NCI-H187 treated with DMSO at 0.1 percent for 48 hours (cell line): ENCODE measurements at regions not wholly inside any gene's neighbourhood (a gene's known extent, or its start where the extent isn't known, plus 50 kb on each side); places are given as distances from the start of the nearest gene placed in this dataset.
A peak's percentile ranks its signal among the peaks of the same experiment; 100 is the strongest.

Source experiments
- DNase-seq: peaks from one replicate; lab custom pipeline; 2025; lab: John Stamatoyannopoulos, UW

DNA sequence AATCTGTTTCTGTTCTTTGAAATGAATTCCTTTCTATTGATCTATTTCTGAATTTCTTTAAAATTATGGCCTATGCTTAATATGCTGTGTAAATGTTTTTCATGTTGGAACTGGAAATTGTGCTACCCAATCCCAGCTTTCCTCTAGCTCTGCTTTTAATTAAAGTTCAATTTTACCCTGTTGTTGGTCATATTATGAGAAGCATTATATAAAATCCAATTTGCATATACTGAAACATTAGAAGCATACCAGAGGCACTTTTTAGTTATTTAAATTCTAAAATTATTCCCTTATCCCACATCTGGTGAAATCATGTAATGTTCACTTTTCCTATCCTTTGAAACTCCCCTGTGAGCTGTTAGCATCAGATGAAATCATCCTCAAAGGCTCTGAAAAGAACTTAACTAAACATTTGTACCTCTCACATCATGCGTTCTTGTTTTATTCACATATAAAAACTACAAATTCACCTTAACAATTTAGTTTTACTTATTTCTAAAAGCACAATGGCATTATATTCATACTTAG is 160.6 kb upstream of the COL21A1 start:
- no peak for DNase-seq

DNA sequence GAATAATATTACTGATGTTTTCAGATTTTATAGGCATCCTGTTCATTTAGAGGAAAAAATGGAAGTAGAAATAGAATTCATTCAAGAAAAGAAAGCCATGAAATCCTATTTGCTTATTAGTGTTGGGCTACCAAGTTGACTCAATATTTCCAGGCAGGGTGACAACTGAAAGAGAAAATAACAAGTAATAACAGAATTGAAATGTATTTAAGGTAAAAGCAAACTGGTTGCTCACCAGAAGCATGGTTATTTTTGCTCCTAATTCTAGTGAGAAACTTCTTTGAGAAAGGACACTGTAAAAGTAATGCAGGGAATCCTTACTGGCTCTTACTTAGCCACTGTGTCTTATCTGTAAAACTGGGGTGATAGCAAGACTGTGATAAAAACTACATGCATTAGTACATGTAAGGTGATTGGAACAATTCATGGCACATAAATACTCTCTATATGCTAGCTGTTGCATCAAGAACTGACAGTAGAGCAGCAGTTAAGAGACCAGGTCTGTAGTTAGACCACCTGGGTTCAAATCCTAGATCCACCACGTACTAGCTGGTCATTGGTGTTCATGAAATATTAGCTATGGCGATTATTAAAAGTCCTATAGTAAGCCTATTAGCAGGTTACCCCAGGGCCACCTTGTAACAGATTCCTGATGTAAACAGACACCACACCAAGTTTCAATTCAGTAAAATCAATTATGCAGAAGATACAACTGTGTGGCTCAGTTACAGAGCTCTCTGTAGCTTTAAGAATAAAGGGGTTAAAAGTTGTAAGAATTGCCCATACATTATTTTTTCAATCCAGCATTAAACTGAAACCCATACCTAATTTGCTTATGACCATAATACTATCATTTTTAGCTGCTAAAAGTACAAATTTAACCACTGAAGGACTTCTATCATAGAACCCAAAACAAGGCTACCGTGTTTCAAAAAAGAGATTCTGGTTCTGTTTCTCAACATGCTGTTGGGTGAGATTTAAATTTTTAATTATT is 159.2 kb upstream of the COL21A1 start:
- DNase-seq = no peak

DNA sequence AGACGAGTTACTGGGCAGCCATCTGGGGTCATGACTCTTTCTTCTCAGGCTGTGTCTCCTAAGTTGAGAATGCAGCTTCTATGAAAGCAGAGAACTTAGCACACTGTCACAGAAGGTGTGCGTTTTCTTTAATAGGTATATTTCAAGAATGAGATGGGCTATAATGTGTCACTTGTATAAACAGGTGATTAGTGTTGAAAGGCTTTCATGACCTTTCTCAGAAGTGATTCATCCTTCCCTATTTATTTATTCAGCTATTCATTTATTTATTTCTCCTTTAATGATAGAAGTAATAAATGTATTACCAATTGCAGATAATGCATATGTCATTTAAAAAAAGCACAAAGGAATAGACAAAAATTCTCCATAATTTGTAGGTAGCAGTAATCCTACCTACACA is 157.2 kb upstream of the COL21A1 start:
- no peak for DNase-seq

DNA sequence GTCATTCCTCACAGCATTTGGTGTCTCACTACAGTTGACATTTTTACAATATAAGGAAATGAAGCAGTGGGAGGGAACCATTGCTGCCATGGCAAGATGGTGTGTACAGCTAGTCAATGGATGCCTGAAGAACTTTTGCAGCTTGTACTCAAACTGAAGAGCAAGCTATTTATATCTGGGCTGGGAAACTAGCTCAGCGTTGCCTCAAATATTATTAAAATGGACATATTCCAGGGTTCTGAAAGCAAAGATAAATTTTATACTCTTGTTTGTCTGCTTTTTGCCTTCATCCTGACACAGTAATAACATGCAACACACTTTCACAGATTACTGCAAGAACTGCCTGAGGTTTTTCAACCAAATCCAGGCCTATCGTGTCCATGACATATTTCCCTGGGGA is 156.4 kb upstream of the COL21A1 start:
- DNase-seq = no peak

DNA sequence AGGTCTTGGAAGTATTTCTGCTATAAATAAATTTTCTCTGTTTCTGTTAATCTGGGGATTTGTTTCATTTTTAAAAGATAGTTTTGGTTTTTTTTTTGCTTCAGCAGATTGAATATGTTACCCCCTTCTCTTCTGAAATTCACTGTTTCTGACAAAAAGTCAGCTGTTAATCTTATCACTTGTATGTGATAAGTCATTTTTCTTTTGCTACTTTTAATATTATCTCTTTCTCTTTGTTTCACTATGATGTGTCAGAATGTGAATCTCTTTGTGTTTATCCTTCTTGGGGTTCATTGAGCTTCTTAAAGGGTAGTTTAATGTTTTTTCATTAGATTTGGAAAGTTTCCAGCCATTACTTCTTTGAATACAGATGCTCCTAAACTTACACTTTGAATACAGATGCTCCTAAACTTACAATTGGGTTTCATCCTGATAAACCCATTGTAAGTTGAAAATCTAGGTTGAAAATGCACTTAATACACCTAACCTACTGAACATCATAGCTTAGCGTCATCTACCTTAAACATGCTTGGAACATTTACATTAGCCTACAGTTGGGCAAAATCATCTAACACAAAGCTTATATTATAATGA is 154.2 kb upstream of the COL21A1 start:
- DNase-seq = no peak

DNA sequence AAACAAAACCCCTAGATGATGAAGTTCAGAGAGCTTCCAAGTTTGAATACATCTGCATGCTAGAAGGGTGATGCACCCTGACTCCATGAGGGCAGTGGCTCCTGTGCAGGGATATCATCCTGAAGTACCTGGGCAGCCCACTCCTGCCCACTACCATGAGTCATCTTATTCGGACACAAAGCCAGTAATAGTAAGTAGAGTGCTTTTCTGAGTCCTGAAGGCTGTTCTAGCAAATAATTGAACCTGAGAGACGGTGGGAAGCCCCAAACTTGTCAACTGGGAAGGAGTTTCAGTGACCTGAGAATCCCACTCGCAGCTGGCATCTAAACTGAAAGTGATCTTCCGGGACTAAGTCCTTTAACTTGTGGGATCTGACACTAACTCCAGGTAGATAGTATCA is 152.9 kb upstream of the COL21A1 start:
- DNase-seq = no peak

DNA sequence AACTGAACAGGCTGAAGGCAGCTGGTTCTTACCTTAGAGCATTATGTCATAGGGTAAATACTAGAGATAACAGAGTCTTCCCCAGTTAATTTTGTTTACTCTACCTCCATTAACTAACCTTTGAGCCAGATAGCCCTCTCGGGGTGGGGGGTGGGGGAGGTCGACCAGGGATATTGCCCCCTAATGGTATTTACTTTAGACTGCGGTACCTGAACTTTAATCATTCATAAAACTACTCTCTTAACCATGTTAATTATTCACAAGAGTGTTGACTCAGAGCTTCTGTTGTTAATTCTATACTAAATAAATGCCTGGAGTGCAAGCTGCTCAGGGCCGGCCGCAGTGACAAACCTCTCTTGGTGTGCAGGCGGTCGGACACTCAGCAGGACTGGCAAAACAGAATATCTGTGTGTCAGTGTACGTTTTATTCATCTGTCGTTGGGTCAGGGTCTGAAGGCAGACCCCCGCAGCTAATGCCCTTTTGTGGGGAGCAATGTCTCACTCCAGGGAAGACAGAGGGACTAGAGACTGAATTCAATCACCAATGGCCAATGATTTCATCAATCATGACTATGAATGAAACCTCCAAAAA is 152.4 kb upstream of the COL21A1 start:
- DNase-seq = no peak

DNA sequence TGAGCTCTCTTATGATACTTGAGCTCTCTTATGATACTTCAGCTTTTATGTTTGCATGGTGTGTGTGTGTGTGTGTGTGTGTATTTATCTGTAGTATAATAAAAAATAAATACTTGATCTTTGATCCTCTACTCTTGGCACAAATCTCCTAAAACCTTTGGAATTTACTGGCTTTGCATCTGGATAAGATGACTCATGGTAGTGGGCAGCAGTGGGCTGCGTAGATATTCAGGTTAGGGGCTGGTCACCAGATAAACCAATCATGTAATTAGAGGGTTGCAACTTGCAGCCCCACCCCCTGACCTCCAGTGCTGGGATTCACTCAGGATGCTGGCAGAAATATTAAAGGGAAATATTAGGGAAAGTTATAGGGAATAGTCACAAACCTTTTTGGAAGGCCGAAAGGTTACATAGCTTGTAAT is 151.9 kb upstream of the COL21A1 start:
- DNase-seq = no peak

DNA sequence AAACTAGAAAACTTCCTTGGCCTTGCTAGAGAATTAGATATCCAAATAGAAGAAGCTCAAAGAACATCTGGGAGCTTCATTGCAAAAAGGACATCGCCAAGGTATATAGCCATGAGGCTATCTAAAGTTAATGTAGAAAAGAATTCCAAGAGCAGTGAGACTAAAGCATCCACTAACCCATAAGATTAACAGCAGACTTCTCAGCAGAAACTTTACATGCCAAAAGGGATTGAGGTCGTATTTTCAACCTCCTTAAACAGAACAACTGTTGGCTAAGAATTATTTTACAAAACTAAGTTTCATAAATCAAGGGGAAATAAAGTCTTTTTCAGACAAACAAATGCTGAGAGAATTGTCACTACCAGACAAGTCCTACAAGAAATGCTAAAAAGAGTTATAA is 149.1 kb upstream of the COL21A1 start:
- DNase-seq = no peak

DNA sequence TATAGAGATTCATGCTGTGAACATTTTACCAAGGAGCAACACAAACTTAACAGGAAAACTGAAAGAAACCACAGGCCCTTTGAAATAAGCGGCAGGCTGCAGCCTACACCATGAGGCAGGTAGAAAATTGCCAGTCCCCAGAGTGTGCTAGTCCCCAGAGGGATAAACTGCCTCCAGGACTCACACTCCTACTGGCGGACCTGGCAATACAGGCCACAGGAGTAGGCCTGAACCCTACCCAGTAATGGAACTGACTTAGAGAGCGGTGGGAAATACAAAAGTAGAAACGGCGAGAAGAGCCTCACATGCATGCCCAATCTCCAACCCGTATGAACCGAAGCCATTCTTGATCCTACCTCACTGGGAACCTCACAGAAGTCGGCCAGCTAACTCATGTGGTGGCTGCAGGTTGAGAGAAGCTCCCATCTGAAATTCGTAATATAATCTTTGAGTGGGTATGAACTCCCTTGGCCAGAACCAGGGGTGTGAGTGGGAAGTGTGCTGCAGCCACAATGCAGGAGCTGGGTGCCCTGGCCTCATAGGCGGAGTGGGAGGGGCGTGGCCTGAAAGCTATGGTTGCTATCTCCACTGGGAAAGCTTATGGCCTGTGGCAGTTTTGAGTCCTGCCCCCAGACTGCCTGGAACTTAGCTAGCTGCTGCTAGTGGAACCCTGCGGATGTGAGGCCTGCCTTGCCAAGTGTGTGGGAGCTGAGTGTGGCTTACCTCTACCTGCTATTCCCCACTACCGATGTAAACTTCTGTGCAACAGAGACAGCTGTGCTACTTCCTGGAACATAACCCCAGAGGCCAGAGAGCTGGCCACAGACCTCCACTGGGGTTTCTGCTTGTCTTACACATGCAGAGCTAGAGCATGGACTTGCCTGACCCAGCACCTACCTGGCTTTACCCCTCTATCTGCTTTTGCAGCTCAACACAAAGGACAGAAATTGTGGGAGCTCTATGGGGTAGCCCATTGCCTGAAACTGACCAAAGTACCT is 146.5 kb upstream of the COL21A1 start:
- DNase-seq = no peak

DNA sequence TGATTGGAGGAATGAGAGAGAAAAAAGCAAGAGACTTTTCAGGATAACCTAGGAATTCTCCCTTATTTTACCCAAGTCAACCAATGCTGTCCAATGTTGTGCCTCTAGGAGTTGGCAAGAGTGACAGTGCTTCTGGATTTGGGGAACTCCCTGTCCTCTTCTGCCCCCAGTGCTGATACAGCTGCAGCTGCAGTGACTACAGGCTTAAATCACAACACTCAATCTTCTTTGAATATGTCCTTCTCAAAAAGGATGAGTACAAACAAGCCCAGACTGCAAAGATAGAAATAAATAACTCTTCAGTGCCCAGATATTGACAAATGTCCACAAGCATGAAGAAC is 141.0 kb upstream of the COL21A1 start:
- DNase-seq = no peak

DNA sequence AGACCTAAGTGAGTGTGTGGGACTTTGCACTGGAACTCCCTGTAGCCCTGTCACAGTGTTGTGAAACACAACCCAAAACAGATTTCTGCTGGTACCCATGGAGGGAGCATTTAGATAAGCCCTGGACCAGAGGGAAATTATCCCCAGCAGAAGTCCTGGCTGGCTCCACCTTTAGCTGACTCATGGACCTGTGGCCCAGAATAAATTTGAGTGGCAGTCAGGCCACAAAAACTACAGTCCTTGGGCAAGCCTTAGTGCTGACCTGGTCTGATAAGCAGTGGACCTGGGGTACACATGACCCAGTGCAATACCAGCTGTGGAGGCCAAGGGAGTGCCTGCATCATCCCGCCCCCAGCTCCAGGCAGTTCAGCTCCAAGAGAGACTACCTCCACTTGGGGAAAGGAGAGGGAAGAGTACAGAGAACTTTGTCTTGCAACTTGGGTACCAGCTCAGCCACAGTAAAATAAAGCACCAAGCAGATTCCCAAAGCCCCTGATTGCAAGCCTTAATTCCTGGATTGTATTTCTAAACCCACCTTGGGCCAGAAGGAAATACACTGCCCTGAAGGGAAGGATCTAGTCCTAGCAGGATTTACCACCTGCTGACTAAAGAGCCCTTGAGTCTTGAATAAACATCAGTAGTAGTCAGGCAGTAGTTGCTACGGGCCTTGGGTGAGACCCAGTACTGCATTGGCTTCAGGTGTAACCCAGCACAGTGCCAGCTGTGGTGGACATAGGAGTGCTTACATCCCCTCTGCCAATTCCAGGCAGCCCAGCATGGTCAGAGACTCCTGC is 140.4 kb upstream of the COL21A1 start:
- DNase-seq = peak; percentile 68

DNA sequence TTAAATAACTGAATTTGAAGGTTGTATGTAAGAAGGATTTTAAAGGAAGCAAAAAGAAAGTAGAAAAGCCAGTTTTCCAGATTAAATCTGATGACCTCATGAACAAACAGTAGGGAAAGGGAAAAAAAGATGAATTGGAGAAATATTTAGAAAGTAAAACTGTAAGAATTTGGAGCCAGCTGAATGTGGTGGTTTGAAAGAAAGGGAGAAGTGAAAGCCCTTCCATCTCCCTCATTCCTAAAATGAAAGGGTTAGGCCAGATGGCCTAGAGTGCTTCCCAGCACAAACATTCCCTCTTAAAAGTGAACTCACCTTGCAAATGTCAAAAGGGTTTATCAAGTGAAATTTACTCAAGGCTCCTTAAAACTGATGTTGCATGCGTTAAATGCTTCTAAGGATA is 139.3 kb upstream of the COL21A1 start:
- DNase-seq = peak; percentile 3

DNA sequence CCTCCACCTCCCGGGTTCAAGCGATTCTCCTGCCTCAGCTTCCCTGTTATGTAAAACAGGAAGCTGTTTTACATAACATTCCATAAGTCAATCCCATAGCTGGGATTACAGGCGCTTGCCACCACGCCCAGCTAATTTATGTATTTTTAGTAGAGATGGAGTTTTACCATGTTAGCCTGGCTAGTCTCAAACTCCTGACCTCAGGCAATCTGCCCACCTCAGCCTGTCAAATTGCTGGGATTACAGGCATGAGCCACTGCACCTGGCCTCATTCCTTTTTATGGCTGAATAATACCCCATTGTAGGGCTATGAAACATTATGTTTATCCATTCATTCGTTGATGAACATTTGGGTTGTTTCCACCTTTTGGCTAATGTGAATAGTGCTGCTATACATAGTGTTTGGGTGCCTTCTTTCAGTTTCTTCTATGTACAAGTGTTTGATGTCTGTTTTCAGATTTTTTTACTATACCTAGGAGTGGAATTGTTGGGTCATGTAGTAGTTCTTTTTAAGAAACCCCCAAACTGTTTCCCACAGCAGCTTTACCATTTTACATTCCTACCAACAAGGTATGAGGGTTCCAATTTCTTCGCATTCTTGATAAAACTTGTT is 138.7 kb upstream of the COL21A1 start:
- DNase-seq = no peak

DNA sequence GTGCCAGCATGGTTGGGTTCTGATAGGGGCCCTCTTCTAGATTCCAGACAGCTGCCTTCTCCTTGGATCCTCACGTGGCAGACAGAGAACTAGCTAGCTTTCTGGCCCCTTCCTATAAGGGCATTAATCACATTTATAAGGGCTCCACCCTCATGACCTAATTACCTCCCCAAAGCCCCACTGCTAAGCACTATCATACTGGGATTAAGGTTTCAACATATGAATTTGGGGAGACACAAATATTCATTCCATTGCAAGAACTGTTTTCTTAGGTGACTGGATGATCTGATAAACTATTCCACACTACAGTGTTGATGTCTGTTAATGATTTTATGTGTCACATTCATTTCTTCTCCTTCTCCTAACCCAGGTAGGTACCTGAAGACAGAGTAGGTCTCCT is 135.8 kb upstream of the COL21A1 start:
- no peak for DNase-seq

DNA sequence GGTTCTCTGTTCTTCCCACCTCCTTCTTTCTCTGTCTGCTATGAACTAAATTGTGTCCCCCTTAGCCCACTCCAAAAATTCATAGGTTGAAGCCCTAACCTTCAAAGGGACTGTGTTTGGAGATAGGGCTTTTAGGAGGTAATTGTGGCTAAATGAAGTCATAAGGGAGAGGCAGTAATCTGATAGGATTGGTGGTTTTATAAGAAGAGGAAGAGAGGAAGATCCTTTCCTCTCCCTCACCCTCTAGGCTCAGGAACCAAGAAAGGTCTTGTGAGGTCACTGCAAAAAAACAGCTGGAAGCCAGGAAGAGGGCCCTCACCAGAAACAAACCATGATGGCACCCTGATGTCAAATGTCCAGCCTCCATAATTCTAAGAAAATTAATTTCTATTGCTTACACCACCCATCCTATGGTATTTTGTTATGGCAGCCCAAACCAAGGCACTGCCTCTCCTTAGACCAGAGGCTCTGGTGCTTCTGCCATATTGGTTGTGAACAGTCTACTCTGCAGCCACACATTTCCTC is 135.1 kb upstream of the COL21A1 start:
- no peak for DNase-seq

DNA sequence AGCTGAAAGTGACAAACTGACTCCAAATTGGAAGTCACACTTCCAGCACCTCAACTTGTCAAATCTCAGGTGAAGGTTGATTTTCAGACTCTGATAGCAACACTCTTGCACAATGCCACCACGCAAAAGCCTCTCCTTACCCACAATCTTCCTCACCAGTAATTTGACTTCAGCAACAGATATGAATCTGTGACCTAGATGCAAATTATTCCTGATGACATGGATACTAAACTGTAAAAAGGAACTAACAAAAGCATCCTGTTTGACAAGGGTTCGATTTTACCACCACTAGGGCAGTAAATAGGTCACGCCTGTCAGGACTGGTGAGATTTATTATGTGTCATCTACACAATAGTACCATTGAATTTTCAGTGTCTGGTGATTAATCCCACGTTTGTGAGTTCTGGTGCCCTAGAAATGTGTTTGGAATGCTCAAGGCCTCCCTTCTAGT is 134.4 kb upstream of the COL21A1 start:
- no peak for DNase-seq

DNA sequence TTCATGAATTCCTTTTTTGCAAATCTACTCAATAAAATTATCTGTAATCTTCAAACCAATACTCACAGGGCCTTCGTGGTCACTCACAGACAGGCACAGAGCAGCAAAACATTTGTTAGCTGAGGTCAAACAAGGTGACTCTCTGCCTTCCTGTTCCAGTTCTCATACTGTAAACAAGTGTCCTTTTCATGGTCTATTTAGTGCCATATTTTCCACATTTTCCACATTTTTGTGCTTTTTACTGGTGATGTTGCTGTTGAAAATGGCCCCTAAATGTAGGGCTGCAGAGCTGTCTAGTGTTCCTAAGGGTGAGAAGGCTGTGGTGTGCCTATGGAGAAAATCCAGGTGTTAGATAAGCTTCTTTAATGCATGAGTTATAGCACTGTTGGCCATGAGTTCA is 133.1 kb upstream of the COL21A1 start:
- no peak for DNase-seq

DNA sequence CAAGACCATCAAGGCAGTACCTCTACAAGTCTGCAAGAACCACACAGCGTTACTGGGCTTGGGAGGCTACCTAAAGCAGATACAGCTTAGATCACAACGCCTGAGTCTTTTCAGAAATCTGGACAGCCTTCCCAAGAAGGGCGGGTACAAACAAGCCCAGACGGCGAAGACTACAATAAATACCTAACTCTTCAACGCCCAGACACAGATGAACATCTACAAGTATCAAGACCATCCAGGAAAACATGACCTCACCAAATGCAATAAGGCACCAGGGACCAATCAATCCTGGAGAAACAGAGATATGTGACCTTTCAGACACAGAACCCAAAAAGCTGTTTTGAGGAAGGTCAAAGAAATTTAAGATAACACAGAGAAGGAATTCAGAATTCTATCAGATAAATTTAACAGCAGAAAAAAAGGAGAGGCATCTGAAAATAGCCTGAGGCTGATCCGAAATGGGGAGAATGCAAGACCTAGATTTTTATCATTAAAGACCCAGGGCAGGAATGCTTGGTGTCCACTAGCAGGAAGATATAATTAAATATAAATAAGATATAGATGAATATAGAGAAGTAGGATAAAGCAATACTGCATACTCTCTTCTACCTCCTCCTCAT is 131.7 kb upstream of the COL21A1 start:
- no peak for DNase-seq

DNA sequence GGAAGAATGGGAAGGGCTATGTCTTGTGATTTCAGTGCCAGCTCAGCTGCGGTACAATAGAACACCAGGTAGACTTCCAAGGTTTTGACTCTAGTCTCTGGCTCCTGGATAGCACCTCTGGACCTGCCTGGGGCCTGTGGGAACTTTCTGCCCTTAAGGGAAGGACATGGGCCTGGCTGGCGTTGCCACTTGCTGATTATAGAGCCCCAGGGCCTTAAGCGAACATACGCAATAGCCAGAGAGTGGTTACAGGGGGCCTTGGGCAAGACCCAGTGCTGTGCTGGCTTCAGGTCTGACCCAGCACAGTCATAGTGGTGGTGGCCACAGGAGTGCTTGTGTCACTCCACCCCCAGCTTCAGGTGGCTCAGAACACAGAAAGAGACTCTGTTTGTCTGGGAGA is 131.1 kb upstream of the COL21A1 start:
- no peak for DNase-seq
